GM06990 (cell line): ENCODE measurements at regions not wholly inside any gene's neighbourhood (a gene's known extent, or its start where the extent isn't known, plus 50 kb on each side); places are given as distances from the start of the nearest gene placed in this dataset.
"Not testable (repeated sequence)": the region's sequence is repeated elsewhere in the genome, so short reads cannot be mapped to it uniquely, and the experiment has no call there.

Experiments
- DNase-seq: peaks from one replicate; pipeline ENCODE4 v3.0.0-alpha.2; 2011; ENCODE audit not compliant: insufficient read length; ENCODE audit errors: extremely low read depth
- H3K27me3 ChIP-seq: replicated peaks from 2 replicates; pipeline ENCODE4 v1.6.0; 2011; ENCODE audit warnings: low read length; ENCODE audit not compliant: control insufficient read depth, insufficient read depth
- H3K36me3 ChIP-seq: 2 replicates; pipeline ENCODE4 v1.5.1; 2011; ENCODE audit warnings: low read length; ENCODE audit not compliant: control insufficient read depth, insufficient read depth
- H3K4me3 ChIP-seq: replicated peaks from 2 replicates; pipeline ENCODE4 v1.5.1; 2011; ENCODE audit warnings: low read depth, mild to moderate bottlenecking, control low read depth, low read length
- CTCF ChIP-seq: IDR thresholded peaks from 2 replicates; pipeline ENCODE4 v1.5.1; 2011; ENCODE audit warnings: low read length, control low read depth, mild to moderate bottlenecking, inconsistent platforms; ENCODE audit not compliant: insufficient read depth, poor library complexity, severe bottlenecking

- no peaks in the 10 kb centered on the region for H3K27me3 ChIP-seq
- TF ChIP-seq CTCF, result no peak
- no peak overlapping the region for H3K4me3 ChIP-seq
- no peaks in the 10 kb centered on the region for H3K36me3 ChIP-seq
- no peak for DNase-seq
These were observed 182.7 kb downstream of the TFAP2B start for GRCh38 chr6:51001399-51001798.

GRCh38 chr6:51004380-51004779 is 185.7 kb downstream of the TFAP2B start:
- no peak for DNase-seq
- H3K36me3 ChIP-seq, result no peaks in the 10 kb centered on the region
- no peak overlapping the region for H3K4me3 ChIP-seq
- TF ChIP-seq CTCF, result no peak
- H3K27me3 ChIP-seq, result no peaks in the 10 kb centered on the region

GRCh38 chr6:51005779-51006178 is 187.1 kb downstream of the TFAP2B start:
- H3K27me3 ChIP-seq, result no peaks in the 10 kb centered on the region
- no peak overlapping the region for H3K4me3 ChIP-seq
- no peak for DNase-seq
- no peak for TF ChIP-seq CTCF
- H3K36me3 ChIP-seq, result no peaks in the 10 kb centered on the region

DNA sequence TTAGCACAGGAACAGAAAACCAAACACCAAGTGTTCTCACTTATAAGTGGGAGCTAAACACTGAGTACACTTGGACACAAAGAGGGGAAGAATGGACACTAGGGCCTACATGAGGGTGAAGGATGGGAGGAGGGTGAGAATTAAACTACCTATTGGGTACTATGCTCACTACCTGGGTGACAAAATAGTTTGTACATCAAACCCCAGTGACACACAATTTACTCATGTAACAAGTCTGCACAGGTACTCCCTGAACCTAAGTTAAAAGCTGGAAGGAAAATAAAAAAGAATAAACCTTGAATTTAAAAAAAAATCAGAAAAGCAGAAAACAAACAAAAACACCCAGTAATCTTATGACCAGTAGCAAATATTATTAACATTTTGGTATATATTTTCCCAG is 188.6 kb downstream of the TFAP2B start:
- TF ChIP-seq CTCF, result no peak
- no peaks in the 10 kb centered on the region for H3K27me3 ChIP-seq
- no peaks in the 10 kb centered on the region for H3K36me3 ChIP-seq
- no peak overlapping the region for H3K4me3 ChIP-seq
- no peak for DNase-seq

DNA sequence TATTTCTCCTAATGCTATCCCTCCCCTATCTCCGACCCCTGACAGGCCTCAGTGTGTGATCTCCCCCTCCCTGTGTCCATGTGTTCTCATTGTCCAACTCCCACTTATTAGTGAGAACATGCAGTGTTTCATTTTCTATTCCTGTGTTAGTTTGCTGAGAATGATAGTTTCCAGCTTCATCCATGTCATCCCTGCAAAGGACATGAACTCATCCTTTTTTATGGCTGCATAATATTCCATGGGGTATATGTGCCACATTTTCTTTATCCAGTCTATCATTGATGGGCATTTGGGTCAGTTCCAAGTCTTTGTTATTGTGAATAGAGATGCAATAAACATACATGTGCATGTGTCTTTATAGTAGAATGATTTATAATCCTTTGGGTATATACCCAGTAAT is 190.0 kb downstream of the TFAP2B start:
- not testable (repeated sequence) for H3K4me3 ChIP-seq, DNase-seq, H3K36me3 ChIP-seq, H3K27me3 ChIP-seq

DNA sequence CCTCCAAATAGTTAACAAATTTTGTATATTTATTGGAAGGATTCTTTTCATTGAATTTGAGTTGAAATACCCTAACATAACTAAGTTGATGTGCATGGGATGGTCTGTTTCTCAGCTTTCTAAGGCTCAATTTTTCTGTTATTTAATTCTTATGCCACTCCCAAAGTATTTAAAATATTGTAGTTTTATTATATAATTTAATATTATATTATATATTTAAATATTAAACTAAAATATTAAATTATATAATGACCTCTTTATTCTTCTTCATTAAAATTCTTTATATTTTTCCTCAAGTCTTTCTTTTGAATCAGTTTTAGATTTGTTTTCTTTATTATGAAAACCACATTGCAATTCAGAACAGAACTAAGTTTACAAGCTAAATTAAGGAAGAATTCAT is 194.7 kb downstream of the TFAP2B start:
- Histone ChIP-seq H3K4me3 (no peak overlapping the region), H3K27me3 (no peaks in the 10 kb centered on the region), H3K36me3 (no peaks in the 10 kb centered on the region)
- no peak for TF ChIP-seq CTCF
- DNase-seq, result no peak
